Tibial artery (tissue), 4 donors: ENCODE measurements at regions not wholly inside any gene's neighbourhood (a gene's known extent, or its start where the extent isn't known, plus 50 kb on each side); places are given as distances from the start of the nearest gene placed in this dataset.
A peak's percentile ranks its signal among the peaks of the same experiment; 100 is the strongest.

Experiments
- DNase-seq, 2 donors: peaks; one replicate each; pipeline ENCODE4 v3.0.0-alpha.2; 2019
- H3K27ac ChIP-seq, 2 donors: fragments of 200-600 bp; sonication (generic) in 1 of 2; 1 replicate in 1 of 2; 2 replicates in 1 of 2; pipeline ENCODE4 v1.5.1; 2018 to 2019; ENCODE audit warnings: mild to moderate bottlenecking in 1 of 2
- H3K27me3 ChIP-seq, 2 donors: fragments of 200-600 bp; sonication (generic) in 1 of 2; one replicate each; pipeline versions ENCODE4 v1.5.1 to v1.6.0; 2016 to 2019
- H3K36me3 ChIP-seq, 3 donors: fragments of 200-600 bp; sonication (generic) in 2 of 3; one replicate each; pipeline ENCODE4 v1.5.1; 2016 to 2019; ENCODE audit warnings: mild to moderate bottlenecking in 2 of 3
- H3K4me1 ChIP-seq, 4 donors: fragments of 200-600 bp; sonication (generic) in 2 of 4; 1 replicate in 3 of 4; 2 replicates in 1 of 4; pipeline ENCODE4 v1.5.1; 2016 to 2019
- H3K4me3 ChIP-seq, 2 donors: fragments of 200-600 bp; sonication (generic) in 1 of 2; 1 replicate in 1 of 2; 2 replicates in 1 of 2; pipeline ENCODE4 v1.5.1; 2018 to 2019; ENCODE audit warnings: mild to moderate bottlenecking in 2 of 2
- H3K9me3 ChIP-seq, 3 donors: fragments of 200-600 bp; sonication (generic) in 1 of 3; one replicate each; pipeline ENCODE4 v1.5.1; 2016 to 2019
- intact Hi-C: fragments of 100-400 bp; cut with DNase I; formaldehyde crosslinking; loops from one replicate; pipeline ENCODE4 v1.15.0; 2023; ENCODE audit warnings: low total_unique reads
- TF ChIP-seq, protein P1 (sequence below), 2 experiments: fragments of 200-600 bp in 1 of 2; fragments of 450-650 bp in 1 of 2; IDR thresholded peaks; one replicate each; pipeline ENCODE4 v1.5.1; 2017 to 2019; ENCODE audit warnings: antibody characterized with exemption in 2 of 2, mild to moderate bottlenecking in 1 of 2, moderate library complexity in 1 of 2

GRCh38 chr15:79230766-79231165 lies 51.8 kb upstream of the ANKRD34C start:
- peaks cover 0 to 5% (median 0%) of the 10 kb centered on the region in 3 donors for H3K36me3 ChIP-seq
- peaks cover 0 to 10% (median 0%) of the 10 kb centered on the region in 4 donors for H3K4me1 ChIP-seq
- no peak overlapping the region for H3K27ac ChIP-seq
- intact Hi-C loops = no loop called here
- TF ChIP-seq, protein P1, sequence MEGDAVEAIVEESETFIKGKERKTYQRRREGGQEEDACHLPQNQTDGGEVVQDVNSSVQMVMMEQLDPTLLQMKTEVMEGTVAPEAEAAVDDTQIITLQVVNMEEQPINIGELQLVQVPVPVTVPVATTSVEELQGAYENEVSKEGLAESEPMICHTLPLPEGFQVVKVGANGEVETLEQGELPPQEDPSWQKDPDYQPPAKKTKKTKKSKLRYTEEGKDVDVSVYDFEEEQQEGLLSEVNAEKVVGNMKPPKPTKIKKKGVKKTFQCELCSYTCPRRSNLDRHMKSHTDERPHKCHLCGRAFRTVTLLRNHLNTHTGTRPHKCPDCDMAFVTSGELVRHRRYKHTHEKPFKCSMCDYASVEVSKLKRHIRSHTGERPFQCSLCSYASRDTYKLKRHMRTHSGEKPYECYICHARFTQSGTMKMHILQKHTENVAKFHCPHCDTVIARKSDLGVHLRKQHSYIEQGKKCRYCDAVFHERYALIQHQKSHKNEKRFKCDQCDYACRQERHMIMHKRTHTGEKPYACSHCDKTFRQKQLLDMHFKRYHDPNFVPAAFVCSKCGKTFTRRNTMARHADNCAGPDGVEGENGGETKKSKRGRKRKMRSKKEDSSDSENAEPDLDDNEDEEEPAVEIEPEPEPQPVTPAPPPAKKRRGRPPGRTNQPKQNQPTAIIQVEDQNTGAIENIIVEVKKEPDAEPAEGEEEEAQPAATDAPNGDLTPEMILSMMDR (IDR thresholded peaks at IDR 0.05) = no peak
- H3K9me3 ChIP-seq = peaks cover 0 to 6% (median 0%) of the 10 kb centered on the region in 3 donors
- H3K4me3 ChIP-seq = no peak overlapping the region
- no peak for DNase-seq
- no peaks in the 10 kb centered on the region for H3K27me3 ChIP-seq

- H3K4me3 ChIP-seq = no peak overlapping the region
- intact Hi-C loops = no loop called here
- peaks cover 0 to 76% (median 30%) of the 10 kb centered on the region in 4 donors for H3K4me1 ChIP-seq
- peak overlapping the region; percentile 6 to 42 for H3K27ac ChIP-seq
- DNase-seq = no peak
- no peaks in the 10 kb centered on the region for H3K36me3 ChIP-seq
- no peaks in the 10 kb centered on the region for H3K9me3 ChIP-seq
- TF ChIP-seq, protein P1 (IDR thresholded peaks at IDR 0.05) = no peak
- H3K27me3 ChIP-seq = no peaks in the 10 kb centered on the region
Measured at GRCh38 chr15:79222808-79223207, 59.7 kb upstream of the ANKRD34C start.

DNA sequence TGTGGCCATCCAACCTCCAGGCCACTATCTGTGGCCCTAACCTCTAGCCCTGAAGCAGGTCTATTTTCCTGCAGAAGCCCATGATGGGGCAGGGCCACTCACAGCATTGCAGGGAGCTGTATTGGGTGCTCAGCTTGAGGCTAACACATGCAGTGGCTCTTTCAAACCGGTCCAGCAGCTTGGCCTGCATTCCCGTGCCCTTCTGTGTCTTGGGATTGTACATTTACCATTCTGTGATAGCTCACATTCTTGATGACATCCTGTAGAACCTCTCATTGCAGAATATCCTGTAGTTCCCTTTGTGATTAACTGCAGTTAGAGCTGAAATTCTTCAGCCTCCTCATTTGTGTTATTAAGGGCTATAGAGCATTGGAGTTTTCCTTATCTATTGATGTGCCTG lies 60.8 kb upstream of the ANKRD34C start:
- TF ChIP-seq, protein P1 (IDR thresholded peaks at IDR 0.05) = no peak
- H3K36me3 ChIP-seq = no peaks in the 10 kb centered on the region
- H3K4me1 ChIP-seq = peaks cover 0 to 72% (median 30%) of the 10 kb centered on the region in 4 donors
- no peaks in the 10 kb centered on the region for H3K27me3 ChIP-seq
- no peak for DNase-seq
- intact Hi-C loops = no loop called here
- no peak overlapping the region for H3K4me3 ChIP-seq
- peak overlapping the region in 1 of 2 donors; percentile 15 for H3K27ac ChIP-seq
- no peaks in the 10 kb centered on the region for H3K9me3 ChIP-seq

DNA sequence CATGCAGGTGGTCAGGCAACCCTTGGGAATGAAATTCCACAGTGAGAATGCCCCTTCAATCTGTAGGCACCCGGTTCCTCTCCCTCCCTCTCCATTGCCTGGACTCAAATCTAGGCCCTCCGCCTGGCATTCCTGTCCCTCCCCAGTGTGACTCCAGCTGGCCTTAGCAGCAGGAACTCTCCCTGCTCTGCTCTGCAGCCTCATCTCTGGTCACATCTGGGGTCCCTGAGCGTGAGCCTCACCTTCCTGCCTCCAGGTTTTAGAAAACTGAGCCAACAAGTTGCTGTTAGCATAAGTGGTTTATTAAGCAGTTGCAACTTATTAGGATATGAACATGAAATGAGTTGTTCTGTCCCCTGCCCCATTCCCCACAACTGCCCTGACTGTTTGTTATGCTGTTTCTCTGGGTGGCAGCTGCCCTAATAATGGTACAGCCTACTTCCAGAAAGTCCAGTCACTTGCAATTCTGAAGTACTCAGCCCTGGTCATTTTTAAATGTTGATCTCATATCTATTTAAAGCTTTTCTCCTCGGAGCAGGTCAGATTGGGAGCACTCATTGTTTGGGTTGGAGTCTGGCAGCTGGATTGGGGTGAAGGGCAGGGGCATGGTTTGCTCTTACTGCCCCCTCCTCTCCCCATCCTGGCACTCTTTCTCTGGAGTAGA lies 63.0 kb upstream of the ANKRD34C start:
- no peaks in the 10 kb centered on the region for H3K9me3 ChIP-seq
- no peak overlapping the region for H3K4me3 ChIP-seq
- H3K4me1 ChIP-seq = peaks cover 0 to 63% (median 30%) of the 10 kb centered on the region in 4 donors
- no peaks in the 10 kb centered on the region for H3K27me3 ChIP-seq
- H3K27ac ChIP-seq = peak overlapping the region; percentile 79 to 80
- TF ChIP-seq, protein P1 (IDR thresholded peaks at IDR 0.05) = no peak
- intact Hi-C loops = loop anchor here (2.0 to 5.0 kb wide), 2 partner anchors 47 to 93 kb away; partner anchors contain the start of gene TMED3
- no peak for DNase-seq
- no peaks in the 10 kb centered on the region for H3K36me3 ChIP-seq

GRCh38 chr15:79218588-79219200 lies 63.8 kb upstream of the ANKRD34C start:
- TF ChIP-seq, protein P1 (IDR thresholded peaks at IDR 0.05) = peak; percentile 63 to 68
- H3K4me3 ChIP-seq = no peak overlapping the region
- no peaks in the 10 kb centered on the region for H3K36me3 ChIP-seq

More at GRCh38 chr15:79218588-79219200, 63.8 kb upstream of the ANKRD34C start:
- H3K27ac ChIP-seq = peak overlapping the region; percentile 79 to 80
- peaks cover 0 to 55% (median 23%) of the 10 kb centered on the region in 4 donors for H3K4me1 ChIP-seq
- intact Hi-C loops = loop anchor here (2.0 to 5.0 kb wide), 2 partner anchors 48 to 94 kb away; partner anchors contain the start of gene TMED3
- no peaks in the 10 kb centered on the region for H3K27me3 ChIP-seq
- DNase-seq = no peak
- H3K9me3 ChIP-seq = no peaks in the 10 kb centered on the region
